ENCODE measurements at regions not wholly inside any gene's neighbourhood (a gene's known extent, or its start where the extent isn't known, plus 50 kb on each side); places are given as distances from the start of the nearest gene placed in this dataset.

- Histone ChIP-seq H3K9me3 (ENCODE audit: control insufficient read depth in 1 of 2, insufficient read depth in 1 of 2, low read length in 2 of 2) (peaks cover 0 to 4% of the 10 kb centered on the region in 2 experiments), H3K4me1 (ENCODE audit: insufficient read depth, low read length) (no peaks in the 10 kb centered on the region), H3K27me3 (ENCODE audit: control insufficient read depth in 1 of 2, insufficient read depth in 2 of 2, low read length in 2 of 2) (no peaks in the 10 kb centered on the region), H3K27ac (ENCODE audit: low read depth in 1 of 2, low read length in 2 of 2) (no peak overlapping the region), H3K4me3 (ENCODE audit: low read length) (no peak overlapping the region), H3K36me3 (ENCODE audit: insufficient read depth, low read length) (no peaks in the 10 kb centered on the region)
- H3K4me3 Mint-ChIP-seq: no peak overlapping the region
- H3K27me3 Mint-ChIP-seq: peaks cover 8% of the 10 kb centered on the region
- ChIA-PET POLR2A (no interaction called here), CTCF (no interaction called here)
- no peaks in the 10 kb centered on the region for H3K9me3 Mint-ChIP-seq
- no peaks in the 10 kb centered on the region for H3K36me3 Mint-ChIP-seq (ENCODE audit: low read depth)
- DNase-seq: no peak
- TF ChIP-seq CTCF (IDR thresholded peaks at IDR 0.05): no peak
- no peaks in the 10 kb centered on the region for H3K4me1 Mint-ChIP-seq (ENCODE audit: low read depth)
- ATAC-seq (ENCODE audit: poor library complexity): no peak
- intact Hi-C loops (cut with DNase I, micrococcal nuclease): no loop called here
- no peak overlapping the region for H3K27ac Mint-ChIP-seq
Measured at GRCh38 chr16:51034481-51035109, 116.5 kb downstream of the SALL1 start.

- Mint-ChIP-seq H3K4me3 (no peak overlapping the region), H3K36me3 (ENCODE audit: low read depth) (no peaks in the 10 kb centered on the region), H3K9me3 (no peaks in the 10 kb centered on the region), H3K27me3 (no peaks in the 10 kb centered on the region), H3K27ac (no peak overlapping the region), H3K4me1 (ENCODE audit: low read depth) (no peaks in the 10 kb centered on the region)
- Histone ChIP-seq H3K27me3 (ENCODE audit: control insufficient read depth in 1 of 2, insufficient read depth in 2 of 2, low read length in 2 of 2) (peaks cover 0 to 4% of the 10 kb centered on the region in 2 experiments), H3K9me3 (ENCODE audit: control insufficient read depth in 1 of 2, insufficient read depth in 1 of 2, low read length in 2 of 2) (peaks cover 0 to 3% of the 10 kb centered on the region in 2 experiments), H3K27ac (ENCODE audit: low read depth in 1 of 2, low read length in 2 of 2) (no peak overlapping the region), H3K4me1 (ENCODE audit: insufficient read depth, low read length) (no peaks in the 10 kb centered on the region), H3K4me3 (ENCODE audit: low read length) (no peak overlapping the region), H3K36me3 (ENCODE audit: insufficient read depth, low read length) (no peaks in the 10 kb centered on the region)
- no peak for TF ChIP-seq CTCF (IDR thresholded peaks at IDR 0.05)
- intact Hi-C loops (cut with DNase I, micrococcal nuclease): no loop called here
- CTCF ChIA-PET: no interaction called here
- POLR2A ChIA-PET: no interaction called here
- DNase-seq (no peak), ATAC-seq (ENCODE audit: poor library complexity) (no peak)
Measured at GRCh38 chr16:51031598-51031997, 119.5 kb downstream of the SALL1 start.

- Mint-ChIP-seq H3K9me3 (no peaks in the 10 kb centered on the region), H3K27me3 (peaks cover 3% of the 10 kb centered on the region), H3K36me3 (ENCODE audit: low read depth) (no peaks in the 10 kb centered on the region), H3K27ac (no peak overlapping the region), H3K4me1 (ENCODE audit: low read depth) (no peaks in the 10 kb centered on the region), H3K4me3 (no peak overlapping the region)
- intact Hi-C loops (cut with DNase I, micrococcal nuclease): no loop called here
- DNase-seq: no peak
- Histone ChIP-seq H3K27me3 (ENCODE audit: control insufficient read depth in 1 of 2, insufficient read depth in 2 of 2, low read length in 2 of 2) (peaks cover 0 to 7% of the 10 kb centered on the region in 2 experiments), H3K27ac (ENCODE audit: low read depth in 1 of 2, low read length in 2 of 2) (no peak overlapping the region), H3K4me1 (ENCODE audit: insufficient read depth, low read length) (no peaks in the 10 kb centered on the region), H3K36me3 (ENCODE audit: insufficient read depth, low read length) (no peaks in the 10 kb centered on the region), H3K4me3 (ENCODE audit: low read length) (no peak overlapping the region), H3K9me3 (ENCODE audit: control insufficient read depth in 1 of 2, insufficient read depth in 1 of 2, low read length in 2 of 2) (peaks cover 0 to 4% of the 10 kb centered on the region in 2 experiments)
- no peak for TF ChIP-seq CTCF (IDR thresholded peaks at IDR 0.05)
- no peak for ATAC-seq (ENCODE audit: poor library complexity)
- ChIA-PET CTCF (no interaction called here), POLR2A (no interaction called here)
Measured at GRCh38 chr16:51030516-51030915, 120.6 kb downstream of the SALL1 start.
